Hepatocyte (in vitro differentiated cells): ENCODE measurements at regions not wholly inside any gene's neighbourhood (a gene's known extent, or its start where the extent isn't known, plus 50 kb on each side); places are given as distances from the start of the nearest gene placed in this dataset.

Source experiments
- DNase-seq: peaks from one replicate; pipeline ENCODE4 v3.0.0-alpha.2; 2016; ENCODE audit warnings: low spot score
- H2AFZ ChIP-seq: fragments of 200-600 bp; sonication (generic); 2 replicates; pipeline ENCODE4 v1.6.0; 2016; ENCODE audit warnings: antibody characterized with exemption, mild to moderate bottlenecking
- H3K27ac ChIP-seq: fragments of 200-600 bp; sonication (generic); 2 replicates; pipeline ENCODE4 v1.5.1; 2016; ENCODE audit warnings: mild to moderate bottlenecking
- H3K27me3 ChIP-seq: fragments of 200-600 bp; sonication (generic); 2 replicates; pipeline ENCODE4 v1.6.1; 2016
- H3K36me3 ChIP-seq: fragments of 200-600 bp; sonication (generic); replicated peaks from 2 replicates; pipeline ENCODE4 v1.5.1; 2016; ENCODE audit warnings: low read depth; ENCODE audit not compliant: insufficient read depth
- H3K4me1 ChIP-seq: fragments of 200-600 bp; sonication (generic); 2 replicates; pipeline ENCODE4 v1.5.1; 2016; ENCODE audit warnings: mild to moderate bottlenecking, moderate library complexity; ENCODE audit not compliant: insufficient read depth
- H3K4me2 ChIP-seq: fragments of 200-600 bp; sonication (generic); 2 replicates; pipeline ENCODE4 v1.6.0; 2016
- H3K4me3 ChIP-seq: fragments of 200-600 bp; sonication (generic); 2 replicates; pipeline ENCODE4 v1.5.1; 2016; ENCODE audit warnings: mild to moderate bottlenecking
- H3K79me2 ChIP-seq: fragments of 200-600 bp; sonication (generic); 2 replicates; pipeline ENCODE4 v1.6.0; 2017; ENCODE audit warnings: mild to moderate bottlenecking
- H3K9me2 ChIP-seq: fragments of 200-600 bp; sonication (generic); replicated peaks from 2 replicates; pipeline ENCODE4 v1.6.0; 2017; ENCODE audit warnings: mild to moderate bottlenecking; ENCODE audit not compliant: insufficient read depth
- H3K9me3 ChIP-seq: fragments of 200-600 bp; sonication (generic); 2 replicates; pipeline ENCODE4 v1.5.1; 2016; ENCODE audit warnings: low read depth, mild to moderate bottlenecking
- H4K20me1 ChIP-seq: fragments of 200-600 bp; sonication (generic); 2 replicates; pipeline ENCODE4 v1.6.0; 2016; ENCODE audit warnings: mild to moderate bottlenecking; ENCODE audit not compliant: insufficient read depth, poor library complexity, severe bottlenecking
- CTCF ChIP-seq: fragments of 200-600 bp; sonication (generic); IDR thresholded peaks from 2 replicates; pipeline ENCODE4 v1.5.1; 2016; ENCODE audit warnings: antibody characterized with exemption, mild to moderate bottlenecking; ENCODE audit not compliant: poor library complexity
- EZH2 ChIP-seq: fragments of 200-600 bp; sonication (generic); IDR thresholded peaks from 2 replicates; pipeline ENCODE4 v1.6.1; 2016; ENCODE audit warnings: antibody characterized with exemption, mild to moderate bottlenecking, borderline replicate concordance
- EZH2phosphoT487 ChIP-seq: fragments of 200-600 bp; sonication (generic); IDR thresholded peaks from one replicate; pipeline ENCODE4 v1.6.1; 2018; ENCODE audit warnings: antibody characterized with exemption, mild to moderate bottlenecking, low read depth, moderate library complexity; ENCODE audit not compliant: unreplicated experiment, severe bottlenecking
- WGBS: methylation state at CpG from one replicate; pipeline ENCODE4 v1.1.6; 2016; ENCODE audit warnings: low lambda C conversion rate; ENCODE audit errors: missing lambda C conversion rate; 5-methylcytosine and 5-hydroxymethylcytosine counted together

- H2AFZ ChIP-seq = no peak overlapping the region
- 55% methylated on average over 3 of the region's 3 CpGs for WGBS
- no peak overlapping the region for H3K4me2 ChIP-seq
- no peaks in the 10 kb centered on the region for H3K9me2 ChIP-seq
- no peaks in the 10 kb centered on the region for H3K79me2 ChIP-seq
- H3K27me3 ChIP-seq = no peaks in the 10 kb centered on the region
- no peaks in the 10 kb centered on the region for H3K4me1 ChIP-seq
- no peaks in the 10 kb centered on the region for H3K36me3 ChIP-seq
- no peaks in the 10 kb centered on the region for H3K9me3 ChIP-seq
- DNase-seq = no peak
- TF ChIP-seq EZH2phosphoT487 (no peak), EZH2 (no peak), CTCF (no peak)
- H3K27ac ChIP-seq = no peak overlapping the region
- H4K20me1 ChIP-seq = no peaks in the 10 kb centered on the region
- no peak overlapping the region for H3K4me3 ChIP-seq
Observed at GRCh38 chr12:39007619-39008018, 102.2 kb upstream of the CPNE8 start.

GRCh38 chr12:39006286-39006685 lies 100.9 kb upstream of the CPNE8 start:
- no peak for TF ChIP-seq EZH2
- no peak for TF ChIP-seq CTCF
- TF ChIP-seq EZH2phosphoT487 = no peak
- H4K20me1 ChIP-seq = no peaks in the 10 kb centered on the region

GRCh38 chr12:39005671-39006070 lies 100.3 kb upstream of the CPNE8 start:
- H2AFZ ChIP-seq = no peak overlapping the region
- no peaks in the 10 kb centered on the region for H3K9me2 ChIP-seq
- no peak overlapping the region for H3K4me3 ChIP-seq
- no peaks in the 10 kb centered on the region for H3K27me3 ChIP-seq
- TF ChIP-seq CTCF = no peak
- TF ChIP-seq EZH2 = no peak
- TF ChIP-seq EZH2phosphoT487 = no peak
- H3K27ac ChIP-seq = no peak overlapping the region
- no peaks in the 10 kb centered on the region for H3K79me2 ChIP-seq
- no peaks in the 10 kb centered on the region for H4K20me1 ChIP-seq
- no peaks in the 10 kb centered on the region for H3K4me1 ChIP-seq
- no peaks in the 10 kb centered on the region for H3K36me3 ChIP-seq
- H3K4me2 ChIP-seq = no peak overlapping the region
- no peaks in the 10 kb centered on the region for H3K9me3 ChIP-seq
- DNase-seq = no peak

More at GRCh38 chr12:39006286-39006685, 100.9 kb upstream of the CPNE8 start:
- H3K4me3 ChIP-seq = no peak overlapping the region
- no peak overlapping the region for H3K4me2 ChIP-seq
- H3K4me1 ChIP-seq = no peaks in the 10 kb centered on the region
- H3K27me3 ChIP-seq = no peaks in the 10 kb centered on the region
- WGBS = 77% methylated on average over 2 of the region's 2 CpGs
- no peak overlapping the region for H3K27ac ChIP-seq
- no peak overlapping the region for H2AFZ ChIP-seq
- H3K9me2 ChIP-seq = no peaks in the 10 kb centered on the region
- H3K9me3 ChIP-seq = no peaks in the 10 kb centered on the region
- H3K36me3 ChIP-seq = no peaks in the 10 kb centered on the region
- no peaks in the 10 kb centered on the region for H3K79me2 ChIP-seq
- DNase-seq = no peak

- Histone ChIP-seq H2AFZ (no peak overlapping the region), H3K4me1 (no peaks in the 10 kb centered on the region), H3K27me3 (no peaks in the 10 kb centered on the region), H4K20me1 (no peaks in the 10 kb centered on the region), H3K79me2 (no peaks in the 10 kb centered on the region), H3K9me2 (no peaks in the 10 kb centered on the region), H3K27ac (no peak overlapping the region), H3K9me3 (no peaks in the 10 kb centered on the region), H3K36me3 (no peaks in the 10 kb centered on the region), H3K4me3 (no peak overlapping the region), H3K4me2 (no peak overlapping the region)
- TF ChIP-seq CTCF (peak; percentile 3), EZH2 (no peak)
- 45% methylated on average over 3 of the region's 3 CpGs for WGBS
- peak; percentile 22 for DNase-seq
Observed at GRCh38 chr12:39003541-39004155, 98.3 kb upstream of the CPNE8 start.
